Dermis microvascular lymphatic vessel endothelial cell (primary cell): ENCODE measurements at regions not wholly inside any gene's neighbourhood (a gene's known extent, or its start where the extent isn't known, plus 50 kb on each side); places are given as distances from the start of the nearest gene placed in this dataset.

Experiments used
- DNase-seq, 2 donors: peaks; one replicate each; pipeline versions ENCODE4 v3.0.0 to v3.0.0-alpha.2; 2010; ENCODE audit warnings: low read depth in 2 of 2

DNA sequence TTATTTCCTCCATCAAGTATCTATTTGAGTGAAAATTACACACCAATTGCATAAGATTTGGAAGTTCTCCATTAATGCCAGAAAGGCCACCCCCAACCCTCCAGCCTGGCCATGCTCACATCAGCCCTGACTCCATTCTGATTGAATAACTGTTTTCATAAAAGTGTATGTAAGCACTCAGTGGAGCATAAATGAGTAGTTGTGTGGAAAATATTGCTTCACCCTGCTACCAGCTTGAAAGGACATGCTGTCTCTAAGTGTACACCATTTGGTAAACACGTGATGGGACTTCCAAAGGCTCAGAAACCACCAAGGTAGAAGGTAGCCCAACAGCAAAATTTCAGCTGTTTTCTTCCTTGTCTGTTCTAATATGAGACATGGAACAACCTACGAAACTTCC is 393.8 kb downstream of the ZNF385D start:
- no peak for DNase-seq

DNA sequence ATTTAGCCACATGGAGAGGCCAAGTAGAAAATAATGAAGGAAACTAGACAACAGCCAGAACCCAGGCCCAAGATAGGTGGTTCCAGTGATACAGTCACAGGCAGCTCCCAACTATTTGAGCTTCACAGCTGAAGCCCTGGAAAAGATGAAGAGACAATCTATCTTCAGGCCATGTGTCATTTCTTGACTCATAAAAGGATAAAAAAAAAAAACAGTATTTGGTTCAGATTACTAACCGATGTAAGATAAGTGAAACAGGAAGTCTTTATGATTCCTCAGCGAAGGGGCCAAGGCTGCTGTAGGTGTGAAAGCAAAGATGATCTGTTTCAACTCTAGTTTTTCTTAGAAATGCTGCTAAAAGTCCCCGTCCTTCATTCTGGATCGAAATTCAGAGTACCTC is 394.6 kb downstream of the ZNF385D start:
- no peak for DNase-seq

GRCh38 chr3:21345382-21345976 is 405.5 kb downstream of the ZNF385D start:
- DNase-seq, result no peak

GRCh38 chr3:21331857-21332256 is 419.2 kb downstream of the ZNF385D start:
- no peak for DNase-seq

DNA sequence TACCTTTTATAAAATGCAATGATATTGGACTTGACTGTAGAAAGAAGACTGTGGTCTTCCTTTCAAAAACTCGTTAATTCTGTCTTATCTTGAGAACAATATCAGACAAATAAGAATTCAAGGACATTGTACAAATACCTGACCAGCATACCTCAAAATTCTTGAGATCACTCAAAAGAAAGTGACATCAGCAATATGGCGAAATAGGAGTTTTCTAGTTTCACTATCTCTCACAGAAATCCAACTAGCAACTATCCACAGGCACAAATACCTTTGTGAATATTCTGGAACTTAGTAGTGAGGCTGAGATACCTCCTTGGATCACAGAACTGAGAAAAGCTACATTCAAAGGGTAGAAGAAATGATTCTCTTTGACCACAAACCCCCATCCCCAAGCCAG is 419.7 kb downstream of the ZNF385D start:
- no peak for DNase-seq

- no peak for DNase-seq
Observed at GRCh38 chr3:21330293-21330692, 420.7 kb downstream of the ZNF385D start.

- no peak for DNase-seq
Observed at GRCh38 chr3:21328711-21329390, 422.2 kb downstream of the ZNF385D start.

- no peak for DNase-seq
Observed at GRCh38 chr3:21326704-21327475, 424.1 kb downstream of the ZNF385D start.

DNA sequence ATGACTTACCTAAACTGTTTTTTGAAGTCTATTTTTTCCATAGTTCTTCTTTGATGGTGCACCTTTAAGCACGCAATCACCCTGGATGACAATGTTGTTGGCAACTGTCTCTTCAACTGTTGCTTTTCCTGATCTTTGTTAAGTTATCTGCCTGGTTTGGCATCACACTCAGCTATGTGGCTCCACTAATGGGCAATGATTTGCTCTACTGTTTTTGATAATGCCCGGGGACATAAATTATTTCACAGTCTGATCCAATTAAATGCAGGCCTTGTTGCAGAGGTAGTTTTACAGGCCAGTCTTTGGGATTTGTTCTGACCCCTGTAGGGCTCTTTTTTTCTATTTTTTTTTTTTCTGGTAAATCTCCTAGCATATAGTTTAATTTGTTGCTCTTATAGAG is 436.3 kb downstream of the ZNF385D start:
- DNase-seq, result no peak

- no peak for DNase-seq
Observed at GRCh38 chr3:21310891-21311290, 440.1 kb downstream of the ZNF385D start.

GRCh38 chr3:21310161-21310560 is 440.8 kb downstream of the ZNF385D start:
- no peak for DNase-seq

DNA sequence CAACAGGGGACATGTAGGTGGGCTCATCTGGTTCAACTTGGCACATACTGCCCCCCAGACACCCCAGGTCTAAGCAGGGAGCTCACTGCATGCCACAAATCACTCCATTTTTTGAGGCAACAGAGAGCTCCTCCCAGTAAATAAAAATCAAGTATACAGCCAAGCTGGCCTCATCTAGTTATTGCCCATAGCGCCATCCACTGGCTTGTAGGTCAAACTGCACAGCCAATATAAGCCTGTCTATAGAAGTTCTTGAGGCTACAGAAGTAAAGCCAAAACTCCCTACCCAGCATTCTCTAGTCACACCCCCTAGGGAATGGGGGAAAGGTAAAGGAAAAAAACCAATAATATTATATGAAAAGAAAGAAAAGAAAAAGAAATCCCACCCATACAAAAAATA is 453.7 kb downstream of the ZNF385D start:
- no peak for DNase-seq

DNA sequence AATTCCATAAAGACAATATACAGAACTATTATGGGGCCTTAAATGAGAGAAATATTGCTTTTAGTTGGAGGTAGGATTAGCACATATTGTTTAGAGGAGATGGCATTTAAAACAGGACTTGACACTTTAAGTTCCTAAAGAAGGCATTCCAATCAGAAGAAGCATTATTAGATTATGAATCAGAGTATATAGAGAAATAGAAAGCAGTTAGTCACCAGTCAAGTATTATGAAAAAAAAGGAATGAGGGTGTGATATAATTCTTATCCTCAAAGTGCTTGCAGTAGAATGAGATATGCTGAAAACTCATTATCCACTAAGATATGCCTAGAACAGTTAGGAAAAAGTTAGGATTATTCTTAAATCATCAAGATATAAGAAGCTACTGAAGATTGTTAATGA is 456.2 kb downstream of the ZNF385D start:
- no peak for DNase-seq

- DNase-seq, result no peak
Observed at GRCh38 chr3:21292971-21293370, 458.0 kb downstream of the ZNF385D start.

- DNase-seq, result no peak
Observed at GRCh38 chr3:21290557-21290956, 460.5 kb downstream of the ZNF385D start.

DNA sequence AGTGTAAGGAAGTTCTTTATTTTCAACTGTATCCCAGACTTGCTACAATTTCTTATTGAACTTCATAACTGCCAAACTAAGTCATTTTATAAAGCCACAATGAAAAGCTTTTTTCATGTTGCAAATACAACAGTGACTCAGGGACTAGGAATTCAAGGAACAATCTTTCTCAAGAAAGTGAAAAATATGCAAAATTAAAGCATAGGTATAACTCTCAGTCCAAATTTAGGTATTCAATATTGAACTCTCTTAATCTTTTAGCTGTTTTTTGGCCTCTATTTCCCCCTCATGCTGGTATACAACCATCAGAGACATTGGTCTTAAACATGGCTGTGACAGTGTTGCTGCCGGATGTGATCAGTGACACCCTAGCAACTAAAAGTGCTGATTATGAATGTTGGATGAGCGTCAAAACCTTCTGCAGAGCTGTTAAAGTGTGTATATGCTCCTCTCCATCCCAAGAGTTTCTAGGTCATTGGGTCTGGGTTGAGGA is 476.9 kb downstream of the ZNF385D start:
- DNase-seq, result no peak

DNA sequence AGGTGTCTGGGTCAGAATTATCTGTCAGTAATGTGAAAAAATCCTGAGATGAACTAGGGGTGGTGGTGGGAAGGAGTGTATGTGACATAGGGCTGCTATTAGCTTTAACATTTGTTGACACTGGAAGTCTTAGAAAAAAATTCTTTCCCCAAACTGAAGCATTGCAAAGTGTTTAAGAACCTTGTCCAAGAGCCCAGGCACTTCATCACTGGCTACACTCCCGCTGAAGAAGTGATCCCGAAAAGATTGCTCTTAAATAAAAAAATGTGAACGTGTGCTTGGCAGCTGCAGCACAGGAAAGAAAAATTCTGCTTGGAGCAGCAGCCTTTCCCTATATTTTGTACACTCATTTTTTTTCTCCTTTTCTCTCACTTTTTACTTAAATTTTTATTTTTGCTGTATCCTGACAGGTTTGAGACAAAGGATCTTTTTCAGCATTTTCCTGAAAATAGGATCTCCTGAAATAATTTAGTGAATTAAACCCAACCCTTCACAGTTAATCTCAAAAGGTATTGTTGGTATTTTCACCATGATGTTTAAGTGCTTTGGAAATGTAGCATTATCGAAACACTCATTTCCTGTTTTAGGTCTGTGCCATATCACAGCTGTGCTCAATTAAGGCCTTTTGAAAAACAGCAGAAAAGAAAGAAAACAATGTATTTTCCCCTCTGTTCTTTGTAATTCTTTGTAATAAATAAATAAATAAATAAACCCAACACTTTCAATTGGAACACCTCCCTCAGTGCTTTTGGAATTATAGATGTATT is 477.6 kb downstream of the ZNF385D start:
- no peak for DNase-seq

- DNase-seq, result no peak
Observed at GRCh38 chr3:21271606-21272016, 479.4 kb downstream of the ZNF385D start.

DNA sequence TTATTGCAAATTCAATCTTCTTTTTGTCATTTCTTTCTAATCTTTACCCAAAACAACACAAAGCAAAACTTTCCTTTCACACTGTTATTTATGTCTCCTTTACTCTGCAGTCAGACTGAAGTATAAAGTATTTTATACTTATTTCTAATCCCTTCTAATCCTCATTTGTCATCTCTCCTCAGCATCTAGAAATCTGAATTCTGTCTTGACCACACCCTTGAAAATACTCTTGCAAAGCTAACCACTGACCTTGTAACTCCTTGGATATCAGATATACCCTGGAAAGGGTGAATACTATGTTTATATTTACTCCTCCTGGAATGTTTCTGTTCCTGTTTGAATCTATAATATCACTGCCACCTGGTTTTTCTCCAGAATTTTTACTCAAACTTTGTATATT is 481.1 kb downstream of the ZNF385D start:
- no peak for DNase-seq

- no peak for DNase-seq
Observed at GRCh38 chr3:21260507-21260906, 490.5 kb downstream of the ZNF385D start.

DNA sequence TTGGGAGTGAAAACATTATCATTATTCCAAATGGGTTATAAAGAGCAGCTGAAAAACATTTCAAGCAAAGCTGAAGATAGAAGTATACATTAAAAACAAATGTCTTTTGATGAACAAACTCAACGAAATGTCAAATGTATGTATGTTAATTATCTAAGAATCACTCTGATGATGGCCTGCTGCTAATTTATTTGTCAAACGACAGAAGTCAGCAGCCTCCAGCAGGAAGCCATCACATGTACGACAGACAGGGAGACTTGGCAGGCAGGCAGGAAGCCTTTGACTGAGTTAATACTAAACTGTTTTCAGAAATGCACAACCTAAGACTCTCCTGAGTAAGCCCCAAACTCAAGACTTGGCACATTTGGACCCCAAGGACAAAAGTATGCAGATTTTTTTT is 491.1 kb downstream of the ZNF385D start:
- DNase-seq, result no peak

GRCh38 chr3:21256932-21257331 is 494.1 kb downstream of the ZNF385D start:
- no peak for DNase-seq
